ENCODE measurements at regions not wholly inside any gene's neighbourhood (a gene's known extent, or its start where the extent isn't known, plus 50 kb on each side); places are given as distances from the start of the nearest gene placed in this dataset.

- peak; percentile 74 to 80 for TF ChIP-seq RAD21 (IDR thresholded peaks at IDR 0.05 in 1 of 2, conservative IDR thresholded peaks at IDR 0.05 in 1 of 2; ENCODE audit: low read depth in 2 of 2, low read length in 2 of 2)
- TF ChIP-seq TEAD4 (IDR thresholded peaks at IDR 0.05; ENCODE audit: low read depth, low read length): no peak
- TF ChIP-seq TBP (IDR thresholded peaks at IDR 0.05; ENCODE audit: low read depth, low read length): no peak
- no peak for TF ChIP-seq CHD1 (IDR thresholded peaks at IDR 0.05; ENCODE audit: low read depth, low read length)
- TF ChIP-seq, protein P1, sequence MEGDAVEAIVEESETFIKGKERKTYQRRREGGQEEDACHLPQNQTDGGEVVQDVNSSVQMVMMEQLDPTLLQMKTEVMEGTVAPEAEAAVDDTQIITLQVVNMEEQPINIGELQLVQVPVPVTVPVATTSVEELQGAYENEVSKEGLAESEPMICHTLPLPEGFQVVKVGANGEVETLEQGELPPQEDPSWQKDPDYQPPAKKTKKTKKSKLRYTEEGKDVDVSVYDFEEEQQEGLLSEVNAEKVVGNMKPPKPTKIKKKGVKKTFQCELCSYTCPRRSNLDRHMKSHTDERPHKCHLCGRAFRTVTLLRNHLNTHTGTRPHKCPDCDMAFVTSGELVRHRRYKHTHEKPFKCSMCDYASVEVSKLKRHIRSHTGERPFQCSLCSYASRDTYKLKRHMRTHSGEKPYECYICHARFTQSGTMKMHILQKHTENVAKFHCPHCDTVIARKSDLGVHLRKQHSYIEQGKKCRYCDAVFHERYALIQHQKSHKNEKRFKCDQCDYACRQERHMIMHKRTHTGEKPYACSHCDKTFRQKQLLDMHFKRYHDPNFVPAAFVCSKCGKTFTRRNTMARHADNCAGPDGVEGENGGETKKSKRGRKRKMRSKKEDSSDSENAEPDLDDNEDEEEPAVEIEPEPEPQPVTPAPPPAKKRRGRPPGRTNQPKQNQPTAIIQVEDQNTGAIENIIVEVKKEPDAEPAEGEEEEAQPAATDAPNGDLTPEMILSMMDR (IDR thresholded peaks at IDR 0.05; ENCODE audit: control extremely low read depth in 1 of 3, insufficient read depth in 1 of 3, low read depth in 1 of 3, low read length in 3 of 3): peak; percentile 42 to 59 (median 45)
- TF ChIP-seq HDAC6 (IDR thresholded peaks at IDR 0.05; ENCODE audit: low read depth, low read length): no peak
- TF ChIP-seq PHF8 (conservative IDR thresholded peaks at IDR 0.05; ENCODE audit: low read depth, low read length): no peak
- no peak for TF ChIP-seq SIX5 (IDR thresholded peaks at IDR 0.05; ENCODE audit: low read depth, low read length)
- no peak for TF ChIP-seq TAF1 (IDR thresholded peaks at IDR 0.05; ENCODE audit: low read depth, low read length)
- TF ChIP-seq JUN (IDR thresholded peaks at IDR 0.05; ENCODE audit: low read depth, low read length): no peak
- no peak for TF ChIP-seq CREB1 (IDR thresholded peaks at IDR 0.05)
- TF ChIP-seq MAFK (IDR thresholded peaks at IDR 0.05; ENCODE audit: low read depth, low read length): no peak
- TF ChIP-seq RFX5 (IDR thresholded peaks at IDR 0.05; ENCODE audit: borderline replicate concordance, low read depth, low read length): no peak
- no peak for TF ChIP-seq KDM1A (IDR thresholded peaks at IDR 0.05; ENCODE audit: borderline replicate concordance, low read length)
- 0 out of 2 replicates have a peak, but pooled peaks have one; percentile 11 for TF ChIP-seq CEBPB (IDR thresholded peaks at IDR 0.05; ENCODE audit: low read depth, low read length)
- no peak for TF ChIP-seq CTBP2 (IDR thresholded peaks at IDR 0.05; ENCODE audit: borderline replicate concordance, insufficient read depth, insufficient read length, low read length)
- TF ChIP-seq EGR1 (IDR thresholded peaks at IDR 0.05; ENCODE audit: borderline replicate concordance, low read depth, low read length): no peak
Observed at GRCh38 chr13:99658261-99658991, 157.2 kb downstream of the TM9SF2 start (continued).

Measured in H1 (cell line).